Trophoblast cell (in vitro differentiated cells and primary cell): ENCODE measurements at regions not wholly inside any gene's neighbourhood (a gene's known extent, or its start where the extent isn't known, plus 50 kb on each side); places are given as distances from the start of the nearest gene placed in this dataset.

ENCODE experiments used
- DNase-seq, 2 donors: peaks; one replicate each; pipeline ENCODE4 v3.0.0-alpha.2; 2016
- H2AFZ ChIP-seq: 2 replicates; pipeline ENCODE4 v1.6.1; 2013; ENCODE audit warnings: low read length, moderate library complexity, mild to moderate bottlenecking; ENCODE audit not compliant: insufficient read depth, poor library complexity
- H2AK5ac ChIP-seq: 2 replicates; pipeline ENCODE4 v1.6.1; 2013; ENCODE audit warnings: mild to moderate bottlenecking, low read length
- H2BK120ac ChIP-seq: 2 replicates; pipeline ENCODE4 v1.6.1; 2013; ENCODE audit warnings: low read length, mild to moderate bottlenecking, moderate library complexity; ENCODE audit not compliant: insufficient read depth, poor library complexity
- H2BK12ac ChIP-seq: 2 replicates; pipeline ENCODE4 v1.6.1; 2013; ENCODE audit warnings: mild to moderate bottlenecking, low read length, moderate library complexity
- H2BK5ac ChIP-seq: 2 replicates; pipeline ENCODE4 v1.6.1; 2013; ENCODE audit warnings: low read length, low read depth, moderate library complexity, mild to moderate bottlenecking; ENCODE audit not compliant: poor library complexity
- H3K14ac ChIP-seq: 2 replicates; pipeline ENCODE4 v1.6.1; 2013; ENCODE audit warnings: mild to moderate bottlenecking, low read length
- H3K18ac ChIP-seq: 2 replicates; pipeline ENCODE4 v1.6.1; 2013; ENCODE audit warnings: mild to moderate bottlenecking, low read length
- H3K23ac ChIP-seq: 2 replicates; pipeline ENCODE4 v1.6.1; 2013; ENCODE audit warnings: low read length
- H3K27ac ChIP-seq: 2 replicates; pipeline ENCODE4 v1.5.1; 2013; ENCODE audit warnings: low read depth, mild to moderate bottlenecking, inconsistent platforms, low read length, moderate library complexity
- H3K27me3 ChIP-seq: 2 replicates; pipeline ENCODE4 v1.6.1; 2013; ENCODE audit warnings: inconsistent platforms, mild to moderate bottlenecking, low read length, moderate library complexity; ENCODE audit not compliant: insufficient read depth
- H3K36me3 ChIP-seq, 2 experiments: 1 replicate in 1 of 2; 2 replicates in 1 of 2; pipeline ENCODE4 v1.6.1; 2013; ENCODE audit warnings: low read length in 2 of 2, mild to moderate bottlenecking in 2 of 2, moderate library complexity in 1 of 2; ENCODE audit not compliant: insufficient read depth in 2 of 2, control insufficient read depth in 1 of 2
- H3K4ac ChIP-seq: 2 replicates; pipeline ENCODE4 v1.6.1; 2013; ENCODE audit warnings: low read depth, mild to moderate bottlenecking, low read length, moderate library complexity
- H3K4me1 ChIP-seq, 2 experiments: 1 replicate in 1 of 2; 2 replicates in 1 of 2; pipeline ENCODE4 v1.6.1; 2013; ENCODE audit warnings: low read length in 2 of 2, mild to moderate bottlenecking in 2 of 2, moderate library complexity in 1 of 2; ENCODE audit not compliant: insufficient read depth in 2 of 2, control insufficient read depth in 1 of 2
- H3K4me2 ChIP-seq: 2 replicates; pipeline ENCODE4 v1.6.1; 2013; ENCODE audit warnings: inconsistent platforms, mild to moderate bottlenecking, low read length, moderate library complexity
- H3K4me3 ChIP-seq: 2 replicates; pipeline ENCODE4 v1.5.1; 2013; ENCODE audit warnings: mild to moderate bottlenecking, low read depth, low read length, inconsistent platforms
- H3K79me1 ChIP-seq: one replicate; pipeline ENCODE4 v1.6.1; 2013; ENCODE audit warnings: low read length
- H3K79me2 ChIP-seq: 2 replicates; pipeline ENCODE4 v1.6.1; 2013; ENCODE audit warnings: low read length, mild to moderate bottlenecking; ENCODE audit not compliant: control insufficient read depth, insufficient read depth, poor library complexity
- H3K9ac ChIP-seq: 2 replicates; pipeline ENCODE4 v1.6.1; 2013; ENCODE audit warnings: mild to moderate bottlenecking, low read length
- H3K9me3 ChIP-seq: 2 replicates; pipeline ENCODE4 v1.6.1; 2013; ENCODE audit warnings: low read depth, mild to moderate bottlenecking, control low read depth, inconsistent platforms, low read length; ENCODE audit not compliant: insufficient read depth
- H4K12ac ChIP-seq: 2 replicates; pipeline ENCODE4 v1.6.1; 2013; ENCODE audit warnings: low read depth, mild to moderate bottlenecking, low read length, moderate library complexity
- H4K8ac ChIP-seq: 2 replicates; pipeline ENCODE4 v1.6.1; 2013; ENCODE audit warnings: low read depth, mild to moderate bottlenecking, low read length, moderate library complexity
- H4K91ac ChIP-seq: one replicate; pipeline ENCODE4 v1.6.1; 2013; ENCODE audit warnings: low read depth, mild to moderate bottlenecking, low read length, moderate library complexity
- WGBS: extraction: QIAGEN DNeasy Blood & Tissue Kit; methylation state at CpG from one replicate; pipeline ENCODE4 v1.1.7; 2013; ENCODE audit warnings: missing lambda C conversion rate; ENCODE audit not compliant: insufficient read length, insufficient coverage; ENCODE audit errors: extremely low coverage; 5-methylcytosine and 5-hydroxymethylcytosine counted together

DNA sequence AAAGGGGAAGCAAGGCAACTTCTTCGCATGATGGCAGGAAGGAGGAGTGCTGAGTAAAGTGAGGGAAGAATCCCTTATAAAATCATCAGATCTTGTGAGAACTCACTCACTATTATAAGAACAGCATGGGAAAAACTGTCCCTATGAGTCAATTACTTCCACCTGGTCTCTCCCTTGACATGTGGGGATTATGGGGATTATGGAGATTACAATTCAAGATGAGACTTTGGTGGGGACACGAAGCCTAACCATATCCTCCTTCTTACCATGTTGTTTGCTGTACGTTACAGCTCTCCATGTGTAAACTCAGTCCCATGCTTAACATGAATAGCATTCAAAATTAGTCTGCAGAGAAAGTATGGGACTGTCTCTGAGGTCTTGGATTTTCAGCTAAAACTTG, 1096.8 kb upstream of the ACVR2A start:
- WGBS = no CpG with 5 or more reads among the region's 3 CpGs
- H4K12ac ChIP-seq = no peak overlapping the region
- no peak overlapping the region for H2AFZ ChIP-seq
- H3K27me3 ChIP-seq = no peaks in the 10 kb centered on the region
- H4K8ac ChIP-seq = no peak overlapping the region
- H3K14ac ChIP-seq = no peak overlapping the region
- no peaks in the 10 kb centered on the region for H3K79me2 ChIP-seq
- no peaks in the 10 kb centered on the region for H3K9me3 ChIP-seq
- H2AK5ac ChIP-seq = no peak overlapping the region
- H2BK12ac ChIP-seq = no peak overlapping the region
- H3K79me1 ChIP-seq = no peaks in the 10 kb centered on the region
- H3K4ac ChIP-seq = no peak overlapping the region
- no peak overlapping the region for H3K18ac ChIP-seq
- no peak overlapping the region for H3K23ac ChIP-seq
- no peaks in the 10 kb centered on the region for H3K36me3 ChIP-seq
- DNase-seq = no peak
- H3K4me1 ChIP-seq = no peaks in the 10 kb centered on the region
- H2BK5ac ChIP-seq = no peak overlapping the region
- no peak overlapping the region for H2BK120ac ChIP-seq
- no peak overlapping the region for H3K9ac ChIP-seq
- no peak overlapping the region for H4K91ac ChIP-seq
- no peak overlapping the region for H3K4me2 ChIP-seq
- no peak overlapping the region for H3K27ac ChIP-seq
- H3K4me3 ChIP-seq = no peak overlapping the region

DNA sequence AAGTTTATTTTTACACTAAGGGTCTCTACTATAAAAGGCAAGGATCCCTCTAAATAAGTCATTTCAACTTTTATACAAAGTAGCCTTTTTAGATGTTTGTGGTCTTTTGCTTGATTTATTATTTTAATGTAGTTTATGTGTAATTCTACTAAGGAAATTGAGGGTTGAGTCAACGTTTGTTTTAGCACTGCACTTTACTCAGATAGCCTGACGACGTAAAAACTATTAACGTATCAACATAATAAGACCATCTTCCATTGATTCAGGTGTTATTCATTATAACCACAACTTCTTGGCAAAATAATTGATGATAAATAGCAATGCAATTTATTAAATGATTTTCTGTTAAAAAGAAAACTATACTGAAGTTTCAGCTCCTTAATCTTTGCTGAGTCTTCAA, 1103.6 kb upstream of the ACVR2A start:
- Histone ChIP-seq H3K23ac (no peak overlapping the region), H3K9ac (no peak overlapping the region), H2AK5ac (no peak overlapping the region), H2BK12ac (no peak overlapping the region), H3K79me2 (no peaks in the 10 kb centered on the region), H2BK5ac (no peak overlapping the region), H3K18ac (no peak overlapping the region), H2AFZ (no peak overlapping the region), H4K91ac (no peak overlapping the region), H3K4me2 (no peak overlapping the region), H3K27me3 (no peaks in the 10 kb centered on the region), H3K4me1 (no peaks in the 10 kb centered on the region), H4K12ac (no peak overlapping the region), H4K8ac (no peak overlapping the region), H3K27ac (no peak overlapping the region), H3K79me1 (no peaks in the 10 kb centered on the region), H2BK120ac (no peak overlapping the region), H3K9me3 (no peaks in the 10 kb centered on the region), H3K4me3 (no peak overlapping the region), H3K36me3 (no peaks in the 10 kb centered on the region), H3K4ac (no peak overlapping the region), H3K14ac (no peak overlapping the region)
- no CpG with 5 or more reads among the region's 4 CpGs for WGBS
- no peak for DNase-seq

DNA sequence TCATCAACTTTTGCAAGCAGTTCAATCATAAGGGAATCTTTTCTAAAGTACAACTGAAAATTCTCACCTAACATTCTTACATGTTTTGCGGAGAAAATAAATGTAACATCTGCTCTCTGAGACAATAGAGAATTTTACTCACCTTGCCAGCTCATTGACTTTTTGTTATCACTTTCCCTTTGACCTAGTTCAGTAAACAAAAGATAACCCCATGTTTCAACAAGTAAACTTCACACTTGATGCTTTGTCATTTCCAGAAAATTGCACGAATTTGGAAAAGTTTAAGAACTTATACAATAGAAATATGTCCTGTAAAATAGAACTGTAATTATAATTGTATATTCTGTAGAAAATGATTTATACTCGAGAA, 1110.0 kb upstream of the ACVR2A start:
- no peaks in the 10 kb centered on the region for H3K27me3 ChIP-seq
- H2AFZ ChIP-seq = no peak overlapping the region
- H3K4me3 ChIP-seq = no peak overlapping the region
- no peak overlapping the region for H3K14ac ChIP-seq
- no CpG with 5 or more reads among the region's 3 CpGs for WGBS
- no peak overlapping the region for H3K18ac ChIP-seq
- H3K79me2 ChIP-seq = no peaks in the 10 kb centered on the region
- H2AK5ac ChIP-seq = no peak overlapping the region
- H3K27ac ChIP-seq = no peak overlapping the region
- no peak overlapping the region for H3K9ac ChIP-seq
- no peak overlapping the region for H2BK5ac ChIP-seq
- no peaks in the 10 kb centered on the region for H3K4me1 ChIP-seq
- H3K9me3 ChIP-seq = no peaks in the 10 kb centered on the region
- DNase-seq = peak in 1 of 2 donors; percentile 55
- no peak overlapping the region for H4K12ac ChIP-seq
- H4K8ac ChIP-seq = no peak overlapping the region
- H4K91ac ChIP-seq = no peak overlapping the region
- H2BK120ac ChIP-seq = no peak overlapping the region
- no peaks in the 10 kb centered on the region for H3K36me3 ChIP-seq
- H3K79me1 ChIP-seq = no peaks in the 10 kb centered on the region
- H3K4me2 ChIP-seq = no peak overlapping the region
- H3K4ac ChIP-seq = no peak overlapping the region
- no peak overlapping the region for H3K23ac ChIP-seq
- H2BK12ac ChIP-seq = no peak overlapping the region

DNA sequence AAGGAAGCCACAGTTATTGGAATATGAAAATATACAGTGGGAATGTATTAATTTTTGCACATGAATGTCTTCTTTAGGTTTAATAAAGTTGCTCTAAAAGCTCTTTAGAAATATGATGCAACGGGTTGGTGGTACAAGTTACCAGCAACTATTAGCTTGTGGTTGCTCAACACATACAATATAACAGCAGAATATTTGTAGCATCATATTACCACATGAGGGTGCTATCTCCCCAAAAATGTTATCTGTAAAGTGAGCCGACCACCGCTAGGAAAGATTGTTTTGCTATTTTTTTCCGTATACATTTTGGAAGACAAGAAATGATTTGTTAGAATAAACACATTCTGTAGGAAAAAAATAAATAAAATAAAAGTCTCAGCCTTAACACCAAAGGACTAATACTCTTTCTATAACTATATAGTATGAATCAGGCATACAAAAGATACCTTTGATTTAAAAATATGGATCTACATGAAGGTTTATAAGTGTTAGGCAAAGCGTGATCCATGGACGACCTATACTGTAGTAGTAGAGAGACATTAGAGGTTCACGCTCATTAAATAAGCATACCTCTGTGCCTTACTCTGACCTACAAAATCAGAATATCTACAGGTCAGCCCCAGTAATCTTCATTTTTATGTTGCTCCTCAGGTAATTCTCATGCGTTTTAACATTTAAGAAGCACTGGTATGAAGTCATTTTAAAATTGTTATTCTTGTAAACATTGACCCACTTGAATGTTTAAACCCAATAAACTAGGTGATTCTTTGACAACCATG, 1110.6 kb upstream of the ACVR2A start:
- Histone ChIP-seq H3K9ac (no peak overlapping the region), H3K27me3 (no peaks in the 10 kb centered on the region), H3K23ac (no peak overlapping the region), H2AK5ac (no peak overlapping the region), H3K9me3 (no peaks in the 10 kb centered on the region), H4K91ac (no peak overlapping the region), H4K8ac (no peak overlapping the region), H3K4me2 (no peak overlapping the region), H3K79me1 (no peaks in the 10 kb centered on the region), H3K18ac (no peak overlapping the region), H3K4ac (no peak overlapping the region), H3K27ac (no peak overlapping the region), H3K36me3 (no peaks in the 10 kb centered on the region), H3K4me3 (no peak overlapping the region), H3K4me1 (no peaks in the 10 kb centered on the region), H2BK120ac (no peak overlapping the region), H4K12ac (no peak overlapping the region), H2BK5ac (no peak overlapping the region), H2BK12ac (no peak overlapping the region), H3K79me2 (no peaks in the 10 kb centered on the region), H2AFZ (no peak overlapping the region), H3K14ac (no peak overlapping the region)
- no CpG with 5 or more reads among the region's 8 CpGs for WGBS
- peak; percentile 2 to 38 for DNase-seq
